Natural killer cell (primary cell): ENCODE measurements at regions not wholly inside any gene's neighbourhood (a gene's known extent, or its start where the extent isn't known, plus 50 kb on each side); places are given as distances from the start of the nearest gene placed in this dataset.

Source experiments
- ATAC-seq, 3 donors: fragments of 150-1000 bp in 2 of 3; fragments of 200-7000 bp in 1 of 3; cut with Tn5 transposase; 1 replicate in 1 of 3; 2 replicates in 2 of 3; pipeline ENCODE4 v1.10.0; 2021; ENCODE audit warnings: mild to moderate bottlenecking in 2 of 3, moderate library complexity in 2 of 3
- DNase-seq, 2 donors: peaks; one replicate each; pipeline versions ENCODE4 v3.0.0 to v3.0.0-alpha.2; 2013 to 2021; ENCODE audit warnings: mixed read lengths in 1 of 2
- H3K27ac ChIP-seq: one replicate; pipeline ENCODE4 v1.5.1; 2013; ENCODE audit warnings: mild to moderate bottlenecking, low read length
- H3K27me3 ChIP-seq: one replicate; pipeline ENCODE4 v1.6.1; 2013; ENCODE audit warnings: low read length; ENCODE audit not compliant: control insufficient read depth, insufficient read depth
- H3K36me3 ChIP-seq: one replicate; pipeline ENCODE4 v1.6.1; 2013; ENCODE audit warnings: low read length; ENCODE audit not compliant: control insufficient read depth, insufficient read depth
- H3K4me1 ChIP-seq: one replicate; pipeline ENCODE4 v1.6.1; 2013; ENCODE audit warnings: low read length; ENCODE audit not compliant: control insufficient read depth, insufficient read depth
- H3K4me3 ChIP-seq: one replicate; pipeline ENCODE4 v1.5.1; 2013; ENCODE audit warnings: low read length
- H3K9me3 ChIP-seq: one replicate; pipeline ENCODE4 v1.6.1; 2013; ENCODE audit warnings: low read length; ENCODE audit not compliant: control insufficient read depth, insufficient read depth
- H3K27ac Mint-ChIP-seq, 2 donors: one replicate each; pipeline ENCODE4 v1.8.0; 2022; ENCODE audit warnings: mild to moderate bottlenecking in 2 of 2, mixed read lengths in 2 of 2, moderate library complexity in 1 of 2
- H3K27me3 Mint-ChIP-seq, 2 donors: one replicate each; pipeline ENCODE4 v1.8.0; 2022; ENCODE audit warnings: low read depth in 2 of 2, mixed read lengths in 2 of 2
- H3K36me3 Mint-ChIP-seq: one replicate; pipeline ENCODE4 v1.8.0; 2022; ENCODE audit warnings: mixed read lengths
- H3K4me1 Mint-ChIP-seq, 2 donors: one replicate each; pipeline ENCODE4 v1.8.0; 2022; ENCODE audit warnings: mixed read lengths in 2 of 2
- H3K4me3 Mint-ChIP-seq: one replicate; pipeline ENCODE4 v1.8.0; 2022; ENCODE audit warnings: mild to moderate bottlenecking, moderate library complexity, mixed read lengths
- H3K9me3 Mint-ChIP-seq, 2 donors: one replicate each; pipeline ENCODE4 v1.8.0; 2022; ENCODE audit warnings: mixed read lengths in 2 of 2
- CTCF ChIP-seq: fragments of 200-600 bp; IDR thresholded peaks from one replicate; pipeline ENCODE4 v1.8.0; 2022; ENCODE audit warnings: antibody characterized with exemption
- WGBS: methylation state at CpG from one replicate; pipeline ENCODE4 v1.1.7; 2013; ENCODE audit warnings: missing lambda C conversion rate; ENCODE audit not compliant: insufficient coverage; 5-methylcytosine and 5-hydroxymethylcytosine counted together
- intact Hi-C: fragments of 100-400 bp; cut with micrococcal nuclease; formaldehyde crosslinking; loops from one replicate; pipeline ENCODE4 v1.14.2; 2022

GRCh38 chr2:12066116-12066515 is 319.7 kb downstream of the LPIN1 start:
- Mint-ChIP-seq H3K4me1 (peaks cover 79 to 84% of the 10 kb centered on the region in 2 donors), H3K9me3 (peaks cover 0 to 3% of the 10 kb centered on the region in 2 donors), H3K4me3 (no peak overlapping the region), H3K27ac (no peak overlapping the region), H3K36me3 (peaks cover 7% of the 10 kb centered on the region), H3K27me3 (peaks cover 7 to 21% of the 10 kb centered on the region in 2 donors)
- 100% methylated on average over 1 of the region's 1 CpG for WGBS
- no peak for TF ChIP-seq CTCF
- peaks cover 3% of the 10 kb centered on the region for H3K9me3 ChIP-seq
- intact Hi-C loops = no loop called here
- DNase-seq = no peak
- no peak for ATAC-seq
- peaks cover 8% of the 10 kb centered on the region for H3K27me3 ChIP-seq
- no peak overlapping the region for H3K4me3 ChIP-seq
- H3K27ac ChIP-seq = no peak overlapping the region
- H3K4me1 ChIP-seq = peaks cover 47% of the 10 kb centered on the region
- H3K36me3 ChIP-seq = no peaks in the 10 kb centered on the region

DNA sequence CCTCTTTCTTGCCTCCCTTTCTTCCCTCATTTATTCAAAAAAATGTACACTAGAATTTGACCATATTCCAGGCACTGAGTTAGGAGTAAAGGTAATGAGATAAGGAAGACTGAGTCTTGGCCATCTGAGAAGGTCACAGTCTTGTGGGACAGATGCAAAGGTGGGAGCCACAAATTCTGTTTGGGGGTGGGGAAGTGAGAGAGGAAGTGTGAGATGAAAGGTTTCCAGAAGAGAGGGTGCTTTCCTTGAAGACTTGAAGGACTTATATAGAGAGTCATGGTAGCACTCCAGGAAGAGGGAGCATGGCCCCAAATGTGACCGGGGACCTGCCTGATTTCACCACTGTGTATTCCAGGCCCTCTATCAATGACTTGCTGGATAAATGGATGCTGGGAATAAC is 320.6 kb downstream of the LPIN1 start:
- intact Hi-C loops = no loop called here

GRCh38 chr2:12068796-12069538 is 322.5 kb downstream of the LPIN1 start:
- Mint-ChIP-seq H3K27ac (no peak overlapping the region), H3K9me3 (no peaks in the 10 kb centered on the region), H3K4me3 (no peak overlapping the region), H3K36me3 (peaks cover 8% of the 10 kb centered on the region), H3K4me1 (peaks cover 76 to 77% of the 10 kb centered on the region in 2 donors), H3K27me3 (peaks cover 7 to 19% of the 10 kb centered on the region in 2 donors)
- Histone ChIP-seq H3K4me1 (peaks cover 43% of the 10 kb centered on the region), H3K36me3 (no peaks in the 10 kb centered on the region), H3K4me3 (no peak overlapping the region), H3K27ac (no peak overlapping the region), H3K9me3 (peaks cover 3% of the 10 kb centered on the region), H3K27me3 (no peaks in the 10 kb centered on the region)
- intact Hi-C loops = no loop called here
- no peak for TF ChIP-seq CTCF
- 81% methylated on average over 3 of the region's 6 CpGs for WGBS
- no peak for ATAC-seq
- DNase-seq = no peak

More for the DNA sequence above, 320.6 kb downstream of the LPIN1 start:
- no peak overlapping the region for H3K27ac ChIP-seq
- no peak overlapping the region for H3K4me3 ChIP-seq
- TF ChIP-seq CTCF = no peak
- H3K27me3 Mint-ChIP-seq = peaks cover 7 to 21% of the 10 kb centered on the region in 2 donors
- no peak for ATAC-seq
- peaks cover 8% of the 10 kb centered on the region for H3K36me3 Mint-ChIP-seq
- H3K9me3 ChIP-seq = peaks cover 3% of the 10 kb centered on the region
- peaks cover 0 to 3% of the 10 kb centered on the region in 2 donors for H3K9me3 Mint-ChIP-seq
- H3K4me1 Mint-ChIP-seq = peaks cover 78 to 81% of the 10 kb centered on the region in 2 donors
- 96% methylated on average over 1 of the region's 1 CpG for WGBS
- H3K4me1 ChIP-seq = peaks cover 48% of the 10 kb centered on the region
- H3K36me3 ChIP-seq = no peaks in the 10 kb centered on the region
- no peak overlapping the region for H3K4me3 Mint-ChIP-seq
- H3K27ac Mint-ChIP-seq = no peak overlapping the region
- no peak for DNase-seq
- peaks cover 4% of the 10 kb centered on the region for H3K27me3 ChIP-seq

DNA sequence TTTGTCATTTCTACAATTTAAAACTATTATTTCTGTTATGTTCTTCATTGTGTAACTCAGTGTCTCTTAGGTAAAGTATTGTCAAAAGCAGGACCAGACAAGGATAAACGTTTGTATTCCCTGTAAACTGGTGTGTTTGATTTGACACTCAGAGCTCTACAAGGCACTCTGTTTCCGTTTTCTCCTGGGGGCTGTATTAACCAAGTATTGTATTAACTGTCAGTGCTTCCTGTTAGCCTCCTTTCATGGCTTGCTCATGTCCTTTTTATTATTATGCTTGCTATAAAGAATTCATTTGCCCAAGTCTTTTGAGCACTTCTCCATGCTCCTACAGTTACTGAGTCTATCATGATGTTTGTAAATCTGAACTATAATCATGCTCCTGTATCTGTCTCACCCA is 323.7 kb downstream of the LPIN1 start:
- Mint-ChIP-seq H3K4me3 (no peak overlapping the region), H3K4me1 (peaks cover 73 to 74% of the 10 kb centered on the region in 2 donors), H3K9me3 (no peaks in the 10 kb centered on the region), H3K27ac (no peak overlapping the region), H3K36me3 (peaks cover 8% of the 10 kb centered on the region), H3K27me3 (peaks cover 7 to 19% of the 10 kb centered on the region in 2 donors)
- DNase-seq (no peak), ATAC-seq (no peak)
- Histone ChIP-seq H3K4me3 (no peak overlapping the region), H3K27ac (no peak overlapping the region), H3K36me3 (no peaks in the 10 kb centered on the region), H3K9me3 (peaks cover under 1% of the 10 kb centered on the region), H3K4me1 (peaks cover 41% of the 10 kb centered on the region), H3K27me3 (no peaks in the 10 kb centered on the region)
- 22% methylated on average over 2 of the region's 2 CpGs for WGBS
- intact Hi-C loops = no loop called here
- no peak for TF ChIP-seq CTCF
